Fibroblast of lung (primary cell): ENCODE measurements at regions not wholly inside any gene's neighbourhood (a gene's known extent, or its start where the extent isn't known, plus 50 kb on each side); places are given as distances from the start of the nearest gene placed in this dataset.

Experiments used
- DNase-seq, 2 donors: peaks; one replicate each; pipeline versions ENCODE4 v3.0.0 to v3.0.0-alpha.2; 2010; ENCODE audit warnings: low read depth in 2 of 2
- H2AFZ ChIP-seq: 2 replicates; pipeline ENCODE4 v1.5.1; 2012; ENCODE audit warnings: low read length, control low read depth, inconsistent platforms
- H3K27ac ChIP-seq: 2 replicates; pipeline ENCODE4 v1.5.1; 2011; ENCODE audit warnings: low read length, control low read depth; ENCODE audit not compliant: insufficient read depth
- H3K27me3 ChIP-seq: 2 replicates; pipeline ENCODE4 v1.5.1; 2011; ENCODE audit warnings: mild to moderate bottlenecking, low read length; ENCODE audit not compliant: control insufficient read depth, insufficient read depth
- H3K36me3 ChIP-seq: 2 replicates; pipeline ENCODE4 v1.5.1; 2011; ENCODE audit warnings: low read length; ENCODE audit not compliant: control insufficient read depth, insufficient read depth
- H3K4me1 ChIP-seq: 2 replicates; pipeline ENCODE4 v1.5.1; 2011; ENCODE audit warnings: low read length; ENCODE audit not compliant: control insufficient read depth, insufficient read depth; ENCODE audit errors: extremely low read depth
- H3K4me2 ChIP-seq: 2 replicates; pipeline ENCODE4 v1.5.1; 2011; ENCODE audit warnings: low read length, control low read depth; ENCODE audit not compliant: insufficient read depth; ENCODE audit errors: extremely low read depth
- H3K4me3 ChIP-seq, 4 experiments: fragments of 200-600 bp in 1 of 4; sonication (generic) in 1 of 4; replicated peaks in 1 of 4; 2 replicates each; pipeline ENCODE4 v1.5.1; 2011 to 2016; ENCODE audit warnings: low read length in 4 of 4, low read depth in 3 of 4, mild to moderate bottlenecking in 3 of 4, control low read depth in 2 of 4, inconsistent platforms in 1 of 4, mixed read lengths in 1 of 4; ENCODE audit not compliant: insufficient read depth in 1 of 4; ENCODE audit errors: control extremely low read depth in 1 of 4
- H3K79me2 ChIP-seq: 2 replicates; pipeline ENCODE4 v1.5.1; 2012; ENCODE audit warnings: mild to moderate bottlenecking, low read length, inconsistent platforms; ENCODE audit not compliant: control insufficient read depth, insufficient read depth
- H3K9ac ChIP-seq: 2 replicates; pipeline ENCODE4 v1.5.1; 2011; ENCODE audit warnings: mild to moderate bottlenecking, low read length, control low read depth; ENCODE audit not compliant: insufficient read depth
- H3K9me3 ChIP-seq: 2 replicates; pipeline ENCODE4 v1.5.1; 2012; ENCODE audit warnings: low read depth, low read length; ENCODE audit not compliant: control insufficient read depth, insufficient read depth
- H4K20me1 ChIP-seq: 2 replicates; pipeline ENCODE4 v1.5.1; 2011; ENCODE audit warnings: low read length; ENCODE audit not compliant: control insufficient read depth, insufficient read depth; ENCODE audit errors: extremely low read depth
- EZH2 ChIP-seq: IDR thresholded peaks from 2 replicates; pipeline ENCODE4 v1.5.1; 2012; ENCODE audit warnings: low read length, control low read depth, mild to moderate bottlenecking; ENCODE audit errors: missing control alignments
- TF ChIP-seq, protein P1 (sequence below), 2 donors: IDR thresholded peaks in 1 of 2; conservative IDR thresholded peaks in 1 of 2; 1 replicate in 1 of 2; 2 replicates in 1 of 2; pipeline ENCODE4 v1.5.1; 2011 to 2012; ENCODE audit warnings: low read length in 2 of 2, control low read depth in 1 of 2, inconsistent platforms in 1 of 2, low read depth in 1 of 2, mild to moderate bottlenecking in 1 of 2

GRCh38 chr14:49401373-49401772 is 184.8 kb downstream of the RPS29 start:
- no peak overlapping the region for H3K4me3 ChIP-seq
- no peak overlapping the region for H3K4me2 ChIP-seq
- no peaks in the 10 kb centered on the region for H3K9me3 ChIP-seq
- DNase-seq = no peak
- H3K36me3 ChIP-seq = no peaks in the 10 kb centered on the region
- TF ChIP-seq EZH2 = no peak
- TF ChIP-seq, protein P1, sequence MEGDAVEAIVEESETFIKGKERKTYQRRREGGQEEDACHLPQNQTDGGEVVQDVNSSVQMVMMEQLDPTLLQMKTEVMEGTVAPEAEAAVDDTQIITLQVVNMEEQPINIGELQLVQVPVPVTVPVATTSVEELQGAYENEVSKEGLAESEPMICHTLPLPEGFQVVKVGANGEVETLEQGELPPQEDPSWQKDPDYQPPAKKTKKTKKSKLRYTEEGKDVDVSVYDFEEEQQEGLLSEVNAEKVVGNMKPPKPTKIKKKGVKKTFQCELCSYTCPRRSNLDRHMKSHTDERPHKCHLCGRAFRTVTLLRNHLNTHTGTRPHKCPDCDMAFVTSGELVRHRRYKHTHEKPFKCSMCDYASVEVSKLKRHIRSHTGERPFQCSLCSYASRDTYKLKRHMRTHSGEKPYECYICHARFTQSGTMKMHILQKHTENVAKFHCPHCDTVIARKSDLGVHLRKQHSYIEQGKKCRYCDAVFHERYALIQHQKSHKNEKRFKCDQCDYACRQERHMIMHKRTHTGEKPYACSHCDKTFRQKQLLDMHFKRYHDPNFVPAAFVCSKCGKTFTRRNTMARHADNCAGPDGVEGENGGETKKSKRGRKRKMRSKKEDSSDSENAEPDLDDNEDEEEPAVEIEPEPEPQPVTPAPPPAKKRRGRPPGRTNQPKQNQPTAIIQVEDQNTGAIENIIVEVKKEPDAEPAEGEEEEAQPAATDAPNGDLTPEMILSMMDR (conservative IDR thresholded peaks at IDR 0.05 in 1 of 2, IDR thresholded peaks at IDR 0.05 in 1 of 2; ENCODE audit: low read depth in 1 of 2, low read length in 2 of 2) = no peak
- H3K9ac ChIP-seq = no peak overlapping the region
- H3K79me2 ChIP-seq = no peaks in the 10 kb centered on the region
- H3K4me1 ChIP-seq = peaks cover 3% of the 10 kb centered on the region
- H4K20me1 ChIP-seq = no peaks in the 10 kb centered on the region
- no peaks in the 10 kb centered on the region for H3K27me3 ChIP-seq
- H2AFZ ChIP-seq = no peak overlapping the region
- no peak overlapping the region for H3K27ac ChIP-seq

DNA sequence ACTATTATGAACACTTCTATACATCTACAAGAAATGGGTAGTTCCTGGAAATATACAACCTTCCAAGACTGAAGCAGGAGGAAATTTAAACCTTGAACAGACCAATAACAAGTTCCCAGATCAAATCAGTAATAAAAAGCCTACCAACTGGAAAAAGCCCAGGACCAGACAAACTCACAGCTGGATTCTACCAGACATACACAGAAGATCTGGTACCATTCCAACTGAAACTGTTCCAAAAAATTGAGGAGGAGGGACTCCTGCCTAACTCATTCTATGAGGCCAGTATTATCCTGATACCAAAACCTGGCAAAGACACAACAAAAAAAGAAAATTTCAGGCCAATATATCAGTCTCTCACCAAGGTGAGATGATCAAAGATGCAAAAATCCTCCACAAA is 189.4 kb downstream of the RPS29 start:
- DNase-seq = no peak

GRCh38 chr14:49381778-49382177 is 204.4 kb downstream of the RPS29 start:
- Histone ChIP-seq H3K9ac (no peak overlapping the region), H3K4me2 (no peak overlapping the region), H3K4me3 (no peak overlapping the region), H3K27me3 (no peaks in the 10 kb centered on the region), H3K9me3 (no peaks in the 10 kb centered on the region), H3K27ac (no peak overlapping the region), H4K20me1 (no peaks in the 10 kb centered on the region), H3K4me1 (no peaks in the 10 kb centered on the region), H2AFZ (no peak overlapping the region), H3K36me3 (no peaks in the 10 kb centered on the region), H3K79me2 (no peaks in the 10 kb centered on the region)
- no peak for DNase-seq
- TF ChIP-seq, protein P1 (conservative IDR thresholded peaks at IDR 0.05 in 1 of 2, IDR thresholded peaks at IDR 0.05 in 1 of 2; ENCODE audit: low read depth in 1 of 2, low read length in 2 of 2) = no peak
- TF ChIP-seq EZH2 = no peak

More for the DNA sequence above, 189.4 kb downstream of the RPS29 start:
- Histone ChIP-seq H4K20me1 (no peaks in the 10 kb centered on the region), H3K9me3 (no peaks in the 10 kb centered on the region), H3K27ac (no peak overlapping the region), H3K79me2 (no peaks in the 10 kb centered on the region), H3K9ac (no peak overlapping the region), H3K36me3 (no peaks in the 10 kb centered on the region), H3K27me3 (no peaks in the 10 kb centered on the region), H3K4me3 (no peak overlapping the region), H3K4me1 (no peaks in the 10 kb centered on the region), H2AFZ (no peak overlapping the region), H3K4me2 (no peak overlapping the region)
- TF ChIP-seq EZH2 = no peak
- TF ChIP-seq, protein P1 (conservative IDR thresholded peaks at IDR 0.05 in 1 of 2, IDR thresholded peaks at IDR 0.05 in 1 of 2; ENCODE audit: low read depth in 1 of 2, low read length in 2 of 2) = no peak
